DOHH2 (cell line): ENCODE measurements at regions not wholly inside any gene's neighbourhood (a gene's known extent, or its start where the extent isn't known, plus 50 kb on each side); places are given as distances from the start of the nearest gene placed in this dataset.

Experiments used
- EZH2phosphoT487 ChIP-seq: fragments of 200-600 bp; sonication (generic); IDR thresholded peaks from 2 replicates; pipeline ENCODE4 v1.6.1; 2017; ENCODE audit warnings: borderline replicate concordance, mild to moderate bottlenecking, antibody characterized with exemption, low read length, moderate library complexity, mixed read lengths
- TF ChIP-seq, protein P1 (sequence below): fragments of 200-600 bp; sonication (generic); IDR thresholded peaks from one replicate; pipeline ENCODE4 v1.5.1; 2014; ENCODE audit warnings: antibody characterized with exemption, mild to moderate bottlenecking, low read depth, low read length; ENCODE audit not compliant: poor library complexity, severe bottlenecking

DNA sequence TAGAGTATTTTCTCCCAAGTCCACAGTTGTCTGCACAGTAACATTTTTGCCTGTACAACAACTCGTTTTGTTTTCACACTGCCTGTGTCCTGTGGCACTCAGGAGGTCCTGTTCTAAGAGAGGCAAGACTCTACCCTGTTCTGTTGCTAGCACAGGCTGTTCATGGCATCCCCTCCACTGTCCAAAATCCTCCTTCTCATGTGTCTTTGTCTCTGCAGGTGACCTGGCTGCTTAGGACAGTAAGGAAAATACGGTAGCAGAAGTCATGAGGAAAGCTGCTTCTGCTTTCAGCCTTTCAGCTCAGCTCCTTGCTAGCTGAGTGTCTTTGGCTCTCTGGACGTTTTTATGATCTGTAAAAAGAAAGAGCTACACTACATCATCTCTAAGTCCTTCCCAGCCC lies 205.9 kb downstream of the C1D start:
- TF ChIP-seq, protein P1, sequence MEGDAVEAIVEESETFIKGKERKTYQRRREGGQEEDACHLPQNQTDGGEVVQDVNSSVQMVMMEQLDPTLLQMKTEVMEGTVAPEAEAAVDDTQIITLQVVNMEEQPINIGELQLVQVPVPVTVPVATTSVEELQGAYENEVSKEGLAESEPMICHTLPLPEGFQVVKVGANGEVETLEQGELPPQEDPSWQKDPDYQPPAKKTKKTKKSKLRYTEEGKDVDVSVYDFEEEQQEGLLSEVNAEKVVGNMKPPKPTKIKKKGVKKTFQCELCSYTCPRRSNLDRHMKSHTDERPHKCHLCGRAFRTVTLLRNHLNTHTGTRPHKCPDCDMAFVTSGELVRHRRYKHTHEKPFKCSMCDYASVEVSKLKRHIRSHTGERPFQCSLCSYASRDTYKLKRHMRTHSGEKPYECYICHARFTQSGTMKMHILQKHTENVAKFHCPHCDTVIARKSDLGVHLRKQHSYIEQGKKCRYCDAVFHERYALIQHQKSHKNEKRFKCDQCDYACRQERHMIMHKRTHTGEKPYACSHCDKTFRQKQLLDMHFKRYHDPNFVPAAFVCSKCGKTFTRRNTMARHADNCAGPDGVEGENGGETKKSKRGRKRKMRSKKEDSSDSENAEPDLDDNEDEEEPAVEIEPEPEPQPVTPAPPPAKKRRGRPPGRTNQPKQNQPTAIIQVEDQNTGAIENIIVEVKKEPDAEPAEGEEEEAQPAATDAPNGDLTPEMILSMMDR = no peak
- TF ChIP-seq EZH2phosphoT487 = no peak
